Activated CD8-positive, alpha-beta T cell treated with anti-CD3 and anti-CD28 coated beads for 36 hours (primary cell): ENCODE measurements at regions not wholly inside any gene's neighbourhood (a gene's known extent, or its start where the extent isn't known, plus 50 kb on each side); places are given as distances from the start of the nearest gene placed in this dataset.

Source experiments
- ATAC-seq: fragments of 200-7000 bp; cut with Tn5 transposase; one replicate; pipeline ENCODE4 v1.10.0; 2021; ENCODE audit warnings: mild to moderate bottlenecking, moderate library complexity
- CTCF ChIA-PET: fragments of 350-600 bp; sonication (Branson Sonifier 250); formaldehyde crosslinking; loops from one replicate; lab custom pipeline; 2021; ENCODE audit warnings: antibody characterized with exemption; lab: Charles Lee
- POLR2A ChIA-PET: fragments of 350-600 bp; sonication (Branson Sonifier 250); formaldehyde crosslinking; loops from one replicate; lab custom pipeline; 2021; ENCODE audit warnings: antibody characterized with exemption; lab: Charles Lee
- DNase-seq: peaks from one replicate; pipeline ENCODE4 v3.0.0-alpha.2; 2020
- H3K27ac Mint-ChIP-seq: one replicate; pipeline ENCODE4 v1.8.0; 2021; ENCODE audit warnings: mild to moderate bottlenecking, mixed read lengths
- H3K27me3 Mint-ChIP-seq: one replicate; pipeline ENCODE4 v1.8.0; 2021; ENCODE audit warnings: mixed read lengths
- H3K36me3 Mint-ChIP-seq: one replicate; pipeline ENCODE4 v1.8.0; 2021; ENCODE audit warnings: low read depth, mixed read lengths
- H3K4me1 Mint-ChIP-seq: one replicate; pipeline ENCODE4 v1.8.0; 2021; ENCODE audit warnings: low read depth, mixed read lengths
- H3K4me3 Mint-ChIP-seq: one replicate; pipeline ENCODE4 v1.8.0; 2021; ENCODE audit warnings: mild to moderate bottlenecking, moderate library complexity, mixed read lengths
- H3K9me3 Mint-ChIP-seq: one replicate; pipeline ENCODE4 v1.8.0; 2021; ENCODE audit warnings: mixed read lengths
- intact Hi-C: fragments of 100-400 bp; cut with micrococcal nuclease; formaldehyde crosslinking; loops from one replicate; pipeline ENCODE4 v1.10.0; 2022
- TF ChIP-seq, protein P1 (sequence below): fragments of 200-600 bp; IDR thresholded peaks from one replicate; pipeline ENCODE4 v1.8.0; 2022; ENCODE audit warnings: antibody characterized with exemption, mild to moderate bottlenecking

DNA sequence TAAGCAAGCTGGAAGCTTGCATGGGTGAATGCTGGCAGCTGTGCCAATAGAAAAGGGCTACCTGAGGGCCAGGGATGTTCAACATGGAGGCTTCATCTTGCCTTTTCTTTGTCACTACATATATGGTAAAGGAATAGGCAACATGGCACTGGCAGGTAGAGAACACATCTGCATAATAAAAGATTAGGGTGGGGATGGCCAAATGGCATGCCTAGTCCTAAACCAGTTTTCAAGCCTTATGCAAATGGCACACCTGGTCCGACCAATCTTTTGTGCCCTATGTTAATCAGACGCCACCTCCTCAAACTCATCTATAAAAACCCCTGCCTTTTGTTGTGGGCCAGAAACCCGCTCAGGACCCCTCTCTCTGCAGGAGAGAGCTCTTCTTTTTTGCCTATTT, 216.8 kb upstream of the PROK2 start:
- DNase-seq (no peak), ATAC-seq (no peak)
- Mint-ChIP-seq H3K36me3 (no peaks in the 10 kb centered on the region), H3K27ac (no peak overlapping the region), H3K4me1 (peaks cover 12% of the 10 kb centered on the region), H3K4me3 (no peak overlapping the region), H3K9me3 (no peaks in the 10 kb centered on the region), H3K27me3 (no peaks in the 10 kb centered on the region)
- ChIA-PET POLR2A (no interaction called here), CTCF (no interaction called here)
- intact Hi-C loops = no loop called here
- TF ChIP-seq, protein P1, sequence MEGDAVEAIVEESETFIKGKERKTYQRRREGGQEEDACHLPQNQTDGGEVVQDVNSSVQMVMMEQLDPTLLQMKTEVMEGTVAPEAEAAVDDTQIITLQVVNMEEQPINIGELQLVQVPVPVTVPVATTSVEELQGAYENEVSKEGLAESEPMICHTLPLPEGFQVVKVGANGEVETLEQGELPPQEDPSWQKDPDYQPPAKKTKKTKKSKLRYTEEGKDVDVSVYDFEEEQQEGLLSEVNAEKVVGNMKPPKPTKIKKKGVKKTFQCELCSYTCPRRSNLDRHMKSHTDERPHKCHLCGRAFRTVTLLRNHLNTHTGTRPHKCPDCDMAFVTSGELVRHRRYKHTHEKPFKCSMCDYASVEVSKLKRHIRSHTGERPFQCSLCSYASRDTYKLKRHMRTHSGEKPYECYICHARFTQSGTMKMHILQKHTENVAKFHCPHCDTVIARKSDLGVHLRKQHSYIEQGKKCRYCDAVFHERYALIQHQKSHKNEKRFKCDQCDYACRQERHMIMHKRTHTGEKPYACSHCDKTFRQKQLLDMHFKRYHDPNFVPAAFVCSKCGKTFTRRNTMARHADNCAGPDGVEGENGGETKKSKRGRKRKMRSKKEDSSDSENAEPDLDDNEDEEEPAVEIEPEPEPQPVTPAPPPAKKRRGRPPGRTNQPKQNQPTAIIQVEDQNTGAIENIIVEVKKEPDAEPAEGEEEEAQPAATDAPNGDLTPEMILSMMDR = no peak

DNA sequence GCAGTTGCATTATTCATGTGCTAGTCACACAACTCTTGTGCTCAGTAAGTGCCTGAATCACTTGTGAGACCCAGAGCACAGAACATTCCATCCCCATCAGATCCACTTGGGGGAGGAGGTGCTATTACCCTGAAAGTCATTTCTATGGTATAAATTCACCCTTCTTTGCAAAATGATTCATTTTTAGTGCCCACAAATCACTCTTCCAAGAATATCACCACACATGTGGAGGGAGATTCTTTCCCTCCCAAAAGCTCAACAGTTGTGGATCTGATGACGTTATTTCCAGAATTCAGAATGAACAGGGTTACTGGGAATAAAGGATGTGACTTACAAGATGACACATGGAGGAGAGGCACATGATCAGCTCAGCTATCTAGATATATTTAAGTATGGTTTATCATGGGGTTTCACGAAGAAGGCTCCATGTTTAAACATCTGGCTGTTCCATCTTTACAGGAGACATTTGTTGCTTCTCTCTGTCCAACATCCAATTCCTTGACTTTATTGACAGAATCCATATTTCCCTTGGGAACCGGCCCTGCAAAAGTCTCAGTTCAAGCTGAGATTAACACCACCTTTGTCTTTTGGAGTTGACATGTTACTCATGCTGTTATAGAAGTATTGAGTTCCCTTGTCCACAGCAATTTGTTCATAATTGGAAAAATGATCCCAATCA, 214.2 kb upstream of the PROK2 start:
- ChIA-PET POLR2A (interaction anchor here (0.8 to 1.4 kb wide), 2 partner anchors 39 to 122 kb away, joined by 3 read pairs; no protein-coding TSS in a partner anchor), CTCF (interaction anchor here (0.9 kb wide), 1 partner anchor 10 kb away, joined by 3 read pairs; no protein-coding TSS in a partner anchor)
- DNase-seq (peak; percentile 38), ATAC-seq (peak; percentile 89)
- no peaks in the 10 kb centered on the region for H3K27me3 Mint-ChIP-seq
- no peaks in the 10 kb centered on the region for H3K9me3 Mint-ChIP-seq
- H3K27ac Mint-ChIP-seq = peak overlapping the region; percentile 70
- H3K36me3 Mint-ChIP-seq = no peaks in the 10 kb centered on the region
- TF ChIP-seq, protein P1 = no peak
- H3K4me3 Mint-ChIP-seq = no peak overlapping the region
- H3K4me1 Mint-ChIP-seq = peaks cover 13% of the 10 kb centered on the region
- intact Hi-C loops = no loop called here

DNA sequence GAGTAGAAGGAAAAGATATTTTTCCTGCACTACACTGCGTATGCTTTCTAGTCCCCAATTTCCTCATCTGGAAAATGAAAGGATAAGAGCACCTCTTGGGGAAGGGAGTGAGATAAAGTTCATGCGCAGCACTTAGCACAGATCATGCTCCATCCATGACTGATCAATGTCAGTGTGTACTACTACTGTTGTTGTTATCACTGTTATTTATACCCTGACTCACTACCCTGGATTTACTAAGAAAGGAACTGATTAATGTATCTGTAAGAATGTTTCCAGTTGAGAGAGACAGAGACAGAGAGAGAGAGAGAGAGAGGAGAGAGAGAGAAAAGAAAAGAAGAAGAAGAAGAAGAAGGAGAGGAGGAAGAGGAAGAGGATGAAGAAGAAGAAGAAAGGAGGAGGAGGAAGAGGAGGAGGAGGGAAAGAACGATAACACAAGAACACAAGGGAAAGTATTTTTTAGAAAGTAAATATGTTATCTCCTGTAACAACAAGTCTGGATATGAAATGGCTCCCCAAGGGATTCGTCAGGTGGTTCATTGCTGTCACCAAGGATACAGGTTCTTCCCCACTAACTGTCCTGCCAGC, 212.2 kb upstream of the PROK2 start:
- no peaks in the 10 kb centered on the region for H3K36me3 Mint-ChIP-seq
- peaks cover 19% of the 10 kb centered on the region for H3K4me1 Mint-ChIP-seq
- TF ChIP-seq, protein P1 = no peak
- H3K27ac Mint-ChIP-seq = no peak overlapping the region
- no peak overlapping the region for H3K4me3 Mint-ChIP-seq
- CTCF ChIA-PET = no interaction called here
- DNase-seq = no peak
- no peaks in the 10 kb centered on the region for H3K27me3 Mint-ChIP-seq
- POLR2A ChIA-PET = no interaction called here
- intact Hi-C loops = no loop called here
- ATAC-seq = no peak
- H3K9me3 Mint-ChIP-seq = no peaks in the 10 kb centered on the region

DNA sequence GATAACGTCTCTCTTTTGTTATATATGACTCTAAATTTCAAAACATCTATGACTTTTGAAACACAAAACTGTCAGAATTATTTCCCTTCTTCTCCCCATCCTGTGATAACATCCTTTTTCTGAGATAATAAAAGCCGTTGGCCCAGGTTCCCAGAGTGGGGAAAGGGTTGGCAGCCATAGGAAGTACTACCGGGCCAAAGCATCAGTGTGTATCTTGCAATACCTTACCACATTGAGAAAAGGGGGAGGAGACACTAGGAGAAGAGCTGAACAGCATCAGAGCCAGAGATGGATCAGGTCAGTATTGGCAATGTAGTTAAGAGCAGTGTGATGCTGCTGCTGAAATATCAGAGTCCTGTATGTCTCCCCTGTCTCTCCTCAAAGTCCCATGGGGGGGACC, 210.0 kb upstream of the PROK2 start:
- intact Hi-C loops = no loop called here
- DNase-seq = no peak
- ATAC-seq = no peak
- Mint-ChIP-seq H3K9me3 (peaks cover 4% of the 10 kb centered on the region), H3K4me1 (peaks cover 19% of the 10 kb centered on the region), H3K27me3 (no peaks in the 10 kb centered on the region), H3K36me3 (no peaks in the 10 kb centered on the region), H3K27ac (no peak overlapping the region), H3K4me3 (no peak overlapping the region)
- ChIA-PET CTCF (no interaction called here), POLR2A (no interaction called here)
- TF ChIP-seq, protein P1 = no peak

DNA sequence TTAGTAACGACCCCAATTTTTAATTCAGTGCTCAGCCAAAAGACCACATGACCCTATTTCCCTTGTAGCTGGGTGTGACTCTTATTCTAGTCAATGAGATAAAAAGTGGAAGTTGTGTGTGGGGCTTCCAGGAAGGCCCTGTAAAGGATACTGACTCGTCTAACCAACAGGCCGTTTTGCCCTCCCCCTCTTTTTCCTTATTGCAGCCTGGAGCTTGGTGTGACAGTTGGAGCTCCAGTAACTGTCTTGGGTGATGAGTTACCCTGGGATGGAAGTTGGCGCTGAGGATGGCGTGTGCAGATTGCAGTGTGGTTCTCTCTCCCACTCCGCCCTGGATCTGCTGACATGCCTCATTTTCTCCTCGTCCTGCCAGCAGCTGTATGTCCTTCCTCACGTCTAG, 209.3 kb upstream of the PROK2 start:
- no peak overlapping the region for H3K4me3 Mint-ChIP-seq
- no peaks in the 10 kb centered on the region for H3K27me3 Mint-ChIP-seq
- ChIA-PET POLR2A (no interaction called here), CTCF (interaction anchor here (0.7 kb wide), 1 partner anchor 132 kb away, joined by 3 read pairs; no protein-coding TSS in a partner anchor)
- DNase-seq = peak; percentile 18
- no peak overlapping the region for H3K27ac Mint-ChIP-seq
- peaks cover 14% of the 10 kb centered on the region for H3K4me1 Mint-ChIP-seq
- intact Hi-C loops = no loop called here
- peaks cover 4% of the 10 kb centered on the region for H3K9me3 Mint-ChIP-seq
- TF ChIP-seq, protein P1 = no peak
- H3K36me3 Mint-ChIP-seq = no peaks in the 10 kb centered on the region
- ATAC-seq = peak; percentile 42
